Fibroblast of the aortic adventitia (primary cell): ENCODE measurements at regions not wholly inside any gene's neighbourhood (a gene's known extent, or its start where the extent isn't known, plus 50 kb on each side); places are given as distances from the start of the nearest gene placed in this dataset.

ENCODE experiments used
- DNase-seq: peaks from one replicate; pipeline ENCODE4 v3.0.0-alpha.2; 2010; ENCODE audit warnings: low read depth
- H3K4me3 ChIP-seq: 2 replicates; pipeline ENCODE4 v1.5.1; 2011; ENCODE audit warnings: low read depth, mild to moderate bottlenecking, control low read depth, low read length, moderate library complexity
- TF ChIP-seq, protein P1 (sequence below): IDR thresholded peaks from 2 replicates; pipeline ENCODE4 v1.5.1; 2011; ENCODE audit warnings: mild to moderate bottlenecking, low read length, control low read depth, inconsistent platforms; ENCODE audit not compliant: insufficient read depth

DNA sequence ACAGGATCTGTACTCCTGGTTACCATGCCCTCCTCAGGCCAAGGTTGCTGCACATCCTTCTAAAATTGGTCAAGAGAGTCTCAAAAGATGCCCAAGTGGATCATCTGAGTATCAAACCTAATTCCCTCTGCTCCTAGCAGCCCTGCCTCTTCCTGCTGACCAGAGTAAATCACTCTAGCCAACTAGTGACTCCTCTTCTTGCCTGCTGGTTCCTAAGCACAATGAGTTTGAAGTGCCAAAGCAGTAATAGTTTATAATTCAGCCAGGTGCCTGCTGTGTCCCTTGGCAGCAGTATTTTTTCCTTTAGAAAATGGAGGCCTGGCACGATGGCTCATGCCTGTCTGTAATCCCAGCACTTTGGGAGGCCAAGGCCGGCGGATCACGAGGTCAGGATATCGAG lies 137.9 kb upstream of the CAMK1G start:
- H3K4me3 ChIP-seq, result no peak overlapping the region
- no peak for DNase-seq
- TF ChIP-seq, protein P1, sequence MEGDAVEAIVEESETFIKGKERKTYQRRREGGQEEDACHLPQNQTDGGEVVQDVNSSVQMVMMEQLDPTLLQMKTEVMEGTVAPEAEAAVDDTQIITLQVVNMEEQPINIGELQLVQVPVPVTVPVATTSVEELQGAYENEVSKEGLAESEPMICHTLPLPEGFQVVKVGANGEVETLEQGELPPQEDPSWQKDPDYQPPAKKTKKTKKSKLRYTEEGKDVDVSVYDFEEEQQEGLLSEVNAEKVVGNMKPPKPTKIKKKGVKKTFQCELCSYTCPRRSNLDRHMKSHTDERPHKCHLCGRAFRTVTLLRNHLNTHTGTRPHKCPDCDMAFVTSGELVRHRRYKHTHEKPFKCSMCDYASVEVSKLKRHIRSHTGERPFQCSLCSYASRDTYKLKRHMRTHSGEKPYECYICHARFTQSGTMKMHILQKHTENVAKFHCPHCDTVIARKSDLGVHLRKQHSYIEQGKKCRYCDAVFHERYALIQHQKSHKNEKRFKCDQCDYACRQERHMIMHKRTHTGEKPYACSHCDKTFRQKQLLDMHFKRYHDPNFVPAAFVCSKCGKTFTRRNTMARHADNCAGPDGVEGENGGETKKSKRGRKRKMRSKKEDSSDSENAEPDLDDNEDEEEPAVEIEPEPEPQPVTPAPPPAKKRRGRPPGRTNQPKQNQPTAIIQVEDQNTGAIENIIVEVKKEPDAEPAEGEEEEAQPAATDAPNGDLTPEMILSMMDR, result no peak

DNA sequence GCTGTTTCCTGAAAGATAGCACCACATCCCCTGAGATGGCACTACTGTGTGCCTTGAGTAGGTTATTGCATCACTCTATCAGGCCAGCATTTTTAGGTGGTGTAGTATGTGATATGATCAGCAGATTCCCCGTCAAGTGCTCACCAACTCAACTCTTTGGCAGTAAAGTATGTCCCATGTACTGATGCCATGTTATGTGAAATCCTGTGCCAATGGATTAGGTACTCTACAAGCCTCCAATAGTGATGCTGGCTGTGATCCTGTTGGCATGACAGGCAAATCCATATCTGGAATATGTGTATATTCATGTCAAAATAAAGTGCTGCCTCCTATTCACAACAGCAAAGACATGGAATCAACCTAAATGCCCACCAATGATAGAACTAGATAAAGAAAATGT lies 137.2 kb upstream of the CAMK1G start:
- no peak for DNase-seq
- TF ChIP-seq, protein P1, result no peak
- H3K4me3 ChIP-seq, result no peak overlapping the region

DNA sequence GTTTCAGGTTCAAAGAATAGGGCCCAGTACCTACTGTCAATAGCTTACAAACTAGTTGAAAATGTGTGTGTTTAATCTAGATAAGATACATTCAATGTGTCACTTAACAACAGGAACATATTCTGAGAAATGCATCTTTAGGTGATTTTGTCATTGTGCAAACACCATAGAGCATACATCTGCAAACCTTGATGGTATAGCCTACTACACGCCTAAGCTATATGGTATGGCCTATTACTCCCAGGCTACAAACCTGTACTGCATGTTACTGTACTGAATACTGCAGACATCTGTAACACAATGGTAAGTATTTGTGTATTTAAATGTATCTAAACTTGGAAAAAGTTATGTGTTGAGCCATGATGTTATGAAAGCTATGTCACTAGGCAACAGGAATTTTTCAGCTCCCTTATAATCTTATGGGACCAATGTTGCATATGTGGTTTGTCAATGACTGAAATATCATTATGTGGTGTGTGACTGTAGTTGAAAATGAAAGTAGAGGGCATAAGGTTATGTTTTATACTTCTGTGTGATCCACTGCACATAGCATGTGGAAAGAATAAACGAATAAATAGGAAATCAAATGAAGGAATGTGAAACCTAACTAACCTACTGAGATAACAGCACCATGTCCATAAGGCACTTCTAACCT lies 129.0 kb upstream of the CAMK1G start:
- TF ChIP-seq, protein P1, result no peak
- DNase-seq, result no peak
- H3K4me3 ChIP-seq, result no peak overlapping the region

DNA sequence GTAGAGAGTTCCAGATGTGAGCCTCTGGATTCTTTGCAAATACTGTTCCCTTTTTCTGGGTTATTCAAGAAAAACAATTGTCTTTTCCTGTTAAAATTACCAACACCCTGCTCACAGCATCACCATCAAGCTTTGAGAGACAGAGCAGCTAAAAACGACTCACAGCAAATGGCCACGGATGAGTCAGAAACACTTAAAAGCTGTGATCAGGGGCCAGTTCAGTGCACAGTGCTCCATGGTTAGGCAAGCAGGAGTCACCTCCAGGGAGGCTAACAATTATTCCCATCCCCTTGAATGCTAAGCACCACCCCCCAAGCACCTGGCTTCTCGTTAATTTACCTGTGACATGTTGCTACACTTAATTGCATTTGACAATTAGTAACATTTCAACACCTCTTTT lies 128.4 kb upstream of the CAMK1G start:
- DNase-seq, result no peak
- TF ChIP-seq, protein P1, result no peak

DNA sequence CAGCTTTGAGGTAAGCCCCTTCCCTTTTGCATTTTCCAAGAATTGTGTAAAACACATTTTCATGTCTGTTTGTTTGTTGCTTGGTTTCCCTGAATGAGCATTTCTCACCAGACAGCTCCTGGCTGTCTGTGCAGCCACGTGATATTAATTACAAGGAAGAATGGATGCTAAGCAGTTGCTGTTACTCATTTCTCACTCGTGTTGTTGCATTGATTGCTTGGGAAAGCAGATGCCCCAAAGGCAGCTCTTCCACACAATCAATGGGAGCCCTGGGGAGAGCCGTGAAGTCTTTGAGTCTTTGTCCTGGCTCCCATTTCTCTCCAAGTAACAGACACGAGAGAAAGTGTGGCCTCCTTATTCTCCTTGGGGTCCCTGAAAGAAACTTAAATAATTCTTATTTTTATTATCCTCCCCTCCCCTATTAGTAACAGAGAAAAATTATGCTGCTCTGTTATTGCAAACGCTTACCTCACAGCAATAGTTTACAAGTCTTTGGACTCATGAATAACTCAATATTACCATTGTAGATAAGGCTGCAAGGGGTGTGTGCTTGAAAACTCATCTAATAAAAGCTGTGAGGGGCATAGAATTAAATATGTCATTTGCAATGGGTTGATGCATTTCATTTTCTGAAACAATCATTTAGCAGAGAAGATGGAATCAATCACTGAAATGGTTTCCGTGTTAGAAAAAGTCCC lies 127.7 kb upstream of the CAMK1G start:
- DNase-seq, result no peak
- no peak overlapping the region for H3K4me3 ChIP-seq
- TF ChIP-seq, protein P1, result no peak

More for the DNA sequence above, 128.4 kb upstream of the CAMK1G start:
- H3K4me3 ChIP-seq, result no peak overlapping the region

DNA sequence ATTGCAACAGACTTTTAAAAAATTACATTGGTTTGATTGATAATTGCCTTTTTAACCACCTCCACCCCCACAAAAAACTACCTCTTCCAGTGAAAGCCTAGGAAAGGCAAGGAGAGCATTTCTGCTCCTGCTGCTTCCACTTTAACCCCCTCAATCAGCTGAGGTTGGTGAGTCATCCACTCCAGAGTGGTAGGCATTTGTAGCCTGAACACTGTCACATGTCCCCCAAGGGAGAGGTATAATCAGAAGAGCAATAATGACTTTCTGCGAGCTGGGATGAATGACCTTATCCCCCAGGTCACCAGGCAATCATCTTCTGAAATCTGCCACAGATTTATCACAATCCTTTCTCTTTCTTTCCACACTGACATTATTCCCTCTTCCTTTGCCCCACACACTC lies 126.6 kb upstream of the CAMK1G start:
- no peak for DNase-seq
- TF ChIP-seq, protein P1, result no peak
- no peak overlapping the region for H3K4me3 ChIP-seq
